Gastrocnemius medialis (tissue), 4 donors: ENCODE measurements at regions not wholly inside any gene's neighbourhood (a gene's known extent, or its start where the extent isn't known, plus 50 kb on each side); places are given as distances from the start of the nearest gene placed in this dataset.

Source experiments
- ATAC-seq, 2 donors: fragments of 150-250 bp; one replicate each; pipeline ENCODE4 v1.9.1; 2016
- DNase-seq, 2 donors: peaks; one replicate each; pipeline ENCODE4 v3.0.0-alpha.2; 2019
- H3K27ac ChIP-seq, 4 donors: fragments of 200-600 bp; sonication (generic); 1 replicate in 1 of 4; 2 replicates in 3 of 4; pipeline ENCODE4 v1.5.1; 2016 to 2018; ENCODE audit warnings: mild to moderate bottlenecking in 2 of 4, moderate library complexity in 1 of 4
- H3K27me3 ChIP-seq, 3 donors: fragments of 200-600 bp; sonication (generic) in 2 of 3; 1 replicate in 1 of 3; 2 replicates in 2 of 3; pipeline versions ENCODE4 v1.5.1 to v1.6.0; 2016 to 2019; ENCODE audit warnings: mild to moderate bottlenecking in 1 of 3, moderate library complexity in 1 of 3
- H3K36me3 ChIP-seq, 2 donors: fragments of 200-600 bp; sonication (generic) in 1 of 2; one replicate each; pipeline ENCODE4 v1.5.1; 2017 to 2018
- H3K4me1 ChIP-seq, 2 donors: fragments of 200-600 bp; sonication (generic) in 1 of 2; one replicate each; pipeline ENCODE4 v1.5.1; 2016 to 2017; ENCODE audit warnings: mild to moderate bottlenecking in 2 of 2
- H3K4me3 ChIP-seq, 4 donors: fragments of 200-600 bp; sonication (generic) in 3 of 4; 1 replicate in 1 of 4; 2 replicates in 3 of 4; pipeline ENCODE4 v1.5.1; 2016 to 2019; ENCODE audit warnings: mild to moderate bottlenecking in 2 of 4
- H3K9me3 ChIP-seq, 3 donors: fragments of 200-600 bp; sonication (generic) in 2 of 3; 1 replicate in 1 of 3; 2 replicates in 2 of 3; pipeline ENCODE4 v1.5.1; 2016 to 2019
- CTCF ChIP-seq, 5 experiments: fragments of 450-650 bp in 3 of 5; fragments of 200-600 bp in 2 of 5; sonication (generic) in 2 of 5; IDR thresholded peaks in 4 of 5; conservative IDR thresholded peaks in 1 of 5; 1 replicate in 4 of 5; 2 replicates in 1 of 5; pipeline ENCODE4 v1.5.1; 2016 to 2019; ENCODE audit warnings: antibody characterized with exemption in 5 of 5, mild to moderate bottlenecking in 3 of 5, moderate library complexity in 3 of 5
- POLR2A ChIP-seq, 2 donors: fragments of 450-650 bp; IDR thresholded peaks; one replicate each; pipeline ENCODE4 v1.6.1; 2017; ENCODE audit warnings: antibody characterized with exemption in 2 of 2, mild to moderate bottlenecking in 2 of 2, moderate library complexity in 2 of 2
- in situ Hi-C, 4 donors: fragments of 200-750 bp; cut with MboI; loops; one replicate each; pipeline versions ENCODE4 v1.15.0 to v1.8.0; 2017; ENCODE audit warnings: low sequenced_read_pairs in 4 of 4
- intact Hi-C: fragments of 100-400 bp; cut with DNase I; formaldehyde crosslinking; loops from one replicate; pipeline ENCODE4 v1.15.1; 2023; ENCODE audit warnings: low total_unique reads

DNA sequence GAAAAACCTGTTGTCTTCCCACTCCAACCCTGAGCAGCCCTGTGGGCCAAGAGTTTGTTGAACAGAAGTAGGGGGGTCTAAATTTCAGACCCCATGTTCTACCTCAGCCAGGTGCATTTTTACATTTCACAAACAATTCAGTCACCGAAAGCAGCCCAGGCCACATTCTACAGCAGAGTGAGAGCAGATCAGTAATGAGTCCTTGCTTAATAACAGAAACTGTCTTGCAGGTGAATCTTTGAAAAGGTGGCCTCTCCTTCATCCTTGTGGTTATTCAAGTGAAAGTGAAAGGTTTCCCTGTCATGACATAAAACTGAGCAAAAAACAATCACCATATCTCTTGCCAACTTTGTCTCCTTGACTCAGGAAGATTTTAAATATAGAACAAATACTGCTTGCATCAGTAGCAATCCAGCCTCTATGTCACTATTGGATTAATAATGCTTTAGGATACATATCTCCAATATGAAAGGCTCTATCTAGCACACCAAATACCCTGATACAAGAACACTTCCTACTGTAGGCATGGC is 670.2 kb downstream of the DIAPH3 start:
- peaks cover 0 to 10% of the 10 kb centered on the region in 2 donors for H3K4me1 ChIP-seq
- no peaks in the 10 kb centered on the region for H3K27me3 ChIP-seq
- TF ChIP-seq POLR2A (IDR thresholded peaks at IDR 0.05) (no peak), CTCF (IDR thresholded peaks at IDR 0.05 in 4 of 5, conservative IDR thresholded peaks at IDR 0.05 in 1 of 5) (no peak)
- in situ Hi-C loops (no loop called here), intact Hi-C loops (no loop called here)
- no peak overlapping the region for H3K27ac ChIP-seq
- no peaks in the 10 kb centered on the region for H3K36me3 ChIP-seq
- H3K9me3 ChIP-seq: no peaks in the 10 kb centered on the region
- ATAC-seq (no peak), DNase-seq (no peak)
- H3K4me3 ChIP-seq: no peak overlapping the region

DNA sequence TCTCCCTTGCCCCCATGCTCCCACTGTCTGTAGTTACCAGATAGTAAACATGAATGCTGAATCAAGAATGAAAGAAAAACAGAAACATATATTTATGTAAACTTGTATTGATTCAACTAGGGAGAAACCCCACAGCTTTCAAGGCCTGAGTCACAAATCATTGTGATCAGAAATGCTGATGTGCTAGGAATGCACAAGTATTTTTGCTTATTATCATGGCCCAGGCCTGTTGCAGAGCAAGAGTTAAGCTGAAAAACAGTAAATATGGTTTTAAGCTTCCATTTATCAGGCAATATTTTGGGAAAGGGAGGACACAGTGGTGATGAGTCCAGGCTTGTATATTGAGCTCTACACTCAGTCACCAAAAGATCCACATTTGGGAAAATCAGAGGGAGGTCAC is 669.6 kb downstream of the DIAPH3 start:
- in situ Hi-C loops (no loop called here), intact Hi-C loops (no loop called here)
- TF ChIP-seq CTCF (IDR thresholded peaks at IDR 0.05 in 4 of 5, conservative IDR thresholded peaks at IDR 0.05 in 1 of 5): no peak
- no peak for TF ChIP-seq POLR2A (IDR thresholded peaks at IDR 0.05)
- Histone ChIP-seq H3K4me1 (peaks cover 0 to 10% of the 10 kb centered on the region in 2 donors), H3K27me3 (no peaks in the 10 kb centered on the region), H3K36me3 (no peaks in the 10 kb centered on the region), H3K9me3 (no peaks in the 10 kb centered on the region), H3K4me3 (no peak overlapping the region), H3K27ac (no peak overlapping the region)
- DNase-seq: no peak
- no peak for ATAC-seq

DNA sequence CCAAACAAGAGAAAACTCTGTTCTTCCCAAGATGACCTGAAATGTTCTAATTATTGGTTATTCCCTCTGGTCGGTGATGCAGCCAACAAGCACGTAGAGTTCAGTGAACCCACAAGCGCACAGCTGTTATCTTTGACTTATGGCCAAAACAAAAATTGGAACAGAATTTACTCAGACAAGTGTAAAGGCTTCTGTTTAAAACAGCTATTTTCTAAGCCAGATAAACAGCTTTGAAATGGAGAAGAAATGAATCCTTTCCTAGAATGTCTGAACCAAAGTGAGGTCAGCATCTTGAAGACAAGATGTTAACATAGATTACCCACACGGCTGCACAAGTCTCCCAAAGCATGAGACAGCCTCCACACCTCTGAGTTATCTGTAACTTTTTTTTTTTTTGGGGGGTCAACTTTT is 669.2 kb downstream of the DIAPH3 start:
- Histone ChIP-seq H3K27me3 (no peaks in the 10 kb centered on the region), H3K36me3 (no peaks in the 10 kb centered on the region), H3K27ac (no peak overlapping the region), H3K4me1 (peaks cover 0 to 10% of the 10 kb centered on the region in 2 donors), H3K4me3 (no peak overlapping the region), H3K9me3 (no peaks in the 10 kb centered on the region)
- in situ Hi-C loops: no loop called here
- no peak for TF ChIP-seq POLR2A (IDR thresholded peaks at IDR 0.05)
- no peak for TF ChIP-seq CTCF (IDR thresholded peaks at IDR 0.05 in 4 of 5, conservative IDR thresholded peaks at IDR 0.05 in 1 of 5)
- intact Hi-C loops: no loop called here
- peak; percentile 4 to 10 for DNase-seq
- ATAC-seq: peak in 1 of 2 donors; percentile 60

DNA sequence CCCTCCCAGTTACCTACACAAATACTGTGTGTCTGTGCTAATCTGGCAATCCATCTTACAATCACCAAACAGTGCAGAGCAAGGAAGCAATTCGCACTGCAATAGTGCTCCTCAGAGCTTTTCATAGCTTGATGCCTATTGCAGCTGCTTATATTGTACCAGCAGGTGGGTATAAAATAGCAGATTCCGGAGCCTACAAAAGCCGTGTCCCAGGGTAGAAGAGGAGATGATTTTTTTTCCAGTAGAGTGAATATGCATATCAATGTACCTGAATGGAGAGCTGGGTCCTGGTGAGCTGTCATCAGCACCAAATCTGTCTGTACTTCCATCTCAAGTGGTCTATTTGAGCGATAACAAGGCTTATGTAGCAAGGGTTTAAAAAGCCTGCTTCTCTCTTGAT is 668.4 kb downstream of the DIAPH3 start:
- Histone ChIP-seq H3K36me3 (no peaks in the 10 kb centered on the region), H3K27ac (no peak overlapping the region), H3K4me3 (no peak overlapping the region), H3K27me3 (no peaks in the 10 kb centered on the region), H3K4me1 (peaks cover 0 to 10% of the 10 kb centered on the region in 2 donors), H3K9me3 (no peaks in the 10 kb centered on the region)
- DNase-seq: no peak
- intact Hi-C loops (no loop called here), in situ Hi-C loops (no loop called here)
- ATAC-seq: no peak
- TF ChIP-seq CTCF (IDR thresholded peaks at IDR 0.05 in 4 of 5, conservative IDR thresholded peaks at IDR 0.05 in 1 of 5) (no peak), POLR2A (IDR thresholded peaks at IDR 0.05) (no peak)

GRCh38 chr13:59495936-59496512 is 667.7 kb downstream of the DIAPH3 start:
- H3K27me3 ChIP-seq: no peaks in the 10 kb centered on the region
- DNase-seq (no peak), ATAC-seq (no peak)
- H3K36me3 ChIP-seq: no peaks in the 10 kb centered on the region
- TF ChIP-seq CTCF (IDR thresholded peaks at IDR 0.05 in 4 of 5, conservative IDR thresholded peaks at IDR 0.05 in 1 of 5) (no peak), POLR2A (IDR thresholded peaks at IDR 0.05) (no peak)
- no peaks in the 10 kb centered on the region for H3K9me3 ChIP-seq
- intact Hi-C loops: no loop called here
- in situ Hi-C loops: no loop called here
- no peak overlapping the region for H3K27ac ChIP-seq
- no peak overlapping the region for H3K4me3 ChIP-seq
- peaks cover 0 to 10% of the 10 kb centered on the region in 2 donors for H3K4me1 ChIP-seq
